ENCODE measurements at regions not wholly inside any gene's neighbourhood (a gene's known extent, or its start where the extent isn't known, plus 50 kb on each side); places are given as distances from the start of the nearest gene placed in this dataset.

DNA sequence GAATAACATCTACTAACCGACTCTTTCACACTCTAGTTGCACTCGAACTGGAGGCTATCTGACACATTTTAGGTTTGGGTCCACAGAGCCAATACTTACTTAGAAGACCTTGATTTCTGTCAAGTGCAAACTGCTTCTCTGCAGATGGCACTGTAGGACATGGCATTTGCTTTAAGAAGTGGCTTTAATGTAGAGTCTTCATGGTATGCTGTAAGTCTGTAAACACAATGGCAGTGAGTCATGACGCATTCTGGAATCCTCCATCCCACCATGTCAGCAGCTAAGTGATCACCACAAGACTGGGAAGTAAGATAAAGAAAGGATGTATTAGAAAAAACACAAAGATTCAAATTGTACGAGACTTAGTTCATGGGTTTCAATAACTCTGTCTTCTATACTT is 377.0 kb upstream of the NOX3 start:
- Histone ChIP-seq H3K9me3 (ENCODE audit: low read length) (no peaks in the 10 kb centered on the region), H2AFZ (ENCODE audit: low read length) (no peak overlapping the region)
- POLR2A ChIA-PET = no interaction called here

GRCh38 chr6:155830531-155830930 is 374.9 kb upstream of the NOX3 start:
- Histone ChIP-seq H3K79me2 (ENCODE audit: insufficient read depth, low read depth, low read length) (no peaks in the 10 kb centered on the region), H2AFZ (ENCODE audit: low read length) (no peak overlapping the region), H3K9me2 (ENCODE audit: insufficient read depth, low read length) (no peaks in the 10 kb centered on the region), H4K20me1 (ENCODE audit: insufficient read depth, low read length) (no peaks in the 10 kb centered on the region), H3K36me3 (ENCODE audit: insufficient read depth, low read length) (no peaks in the 10 kb centered on the region), H3K4me3 (ENCODE audit: low read depth, low read length, poor library complexity, severe bottlenecking) (no peak overlapping the region), H3K27ac (ENCODE audit: low read depth, low read length, poor library complexity, severe bottlenecking) (no peak overlapping the region), H3K9me3 (ENCODE audit: low read length) (no peaks in the 10 kb centered on the region), H3K4me2 (ENCODE audit: low read length) (no peak overlapping the region), H3K4me1 (ENCODE audit: insufficient read depth, low read length, poor library complexity, severe bottlenecking) (no peaks in the 10 kb centered on the region)
- no TSS peak for BruUV-seq (replicated peaks)
- TF ChIP-seq CTCF (conservative IDR thresholded peaks at IDR 0.05; ENCODE audit: low read length) (no peak), EZH2phosphoT487 (IDR thresholded peaks at IDR 0.05; ENCODE audit: borderline replicate concordance, low read depth, low read length) (no peak)
- no peak for DNase-seq (ENCODE audit: low spot score)
- POLR2A ChIA-PET = no interaction called here
- intact Hi-C loops (cut with micrococcal nuclease; ENCODE audit: unreplicated experiment) = no loop called here
- CTCF ChIA-PET (ENCODE audit: unreplicated experiment) = no interaction called here

More for the DNA sequence above, 377.0 kb upstream of the NOX3 start:
- no peaks in the 10 kb centered on the region for H3K36me3 ChIP-seq (ENCODE audit: insufficient read depth, low read length)
- no peak for TF ChIP-seq EZH2phosphoT487 (IDR thresholded peaks at IDR 0.05; ENCODE audit: borderline replicate concordance, low read depth, low read length)
- TF ChIP-seq CTCF (conservative IDR thresholded peaks at IDR 0.05; ENCODE audit: low read length) = peak; percentile 39
- H3K4me3 ChIP-seq (ENCODE audit: low read depth, low read length, poor library complexity, severe bottlenecking) = no peak overlapping the region
- no TSS peak for BruUV-seq (replicated peaks)
- H4K20me1 ChIP-seq (ENCODE audit: insufficient read depth, low read length) = no peaks in the 10 kb centered on the region
- intact Hi-C loops (cut with micrococcal nuclease; ENCODE audit: unreplicated experiment) = no loop called here
- CTCF ChIA-PET (ENCODE audit: unreplicated experiment) = no interaction called here
- H3K27ac ChIP-seq (ENCODE audit: low read depth, low read length, poor library complexity, severe bottlenecking) = no peak overlapping the region
- no peaks in the 10 kb centered on the region for H3K4me1 ChIP-seq (ENCODE audit: insufficient read depth, low read length, poor library complexity, severe bottlenecking)
- no peaks in the 10 kb centered on the region for H3K9me2 ChIP-seq (ENCODE audit: insufficient read depth, low read length)
- no peak overlapping the region for H3K4me2 ChIP-seq (ENCODE audit: low read length)
- peak; percentile 12 for DNase-seq (ENCODE audit: low spot score)
- H3K79me2 ChIP-seq (ENCODE audit: insufficient read depth, low read depth, low read length) = no peaks in the 10 kb centered on the region

- Histone ChIP-seq H3K4me3 (ENCODE audit: low read depth, low read length, poor library complexity, severe bottlenecking) (no peak overlapping the region), H3K9me3 (ENCODE audit: low read length) (no peaks in the 10 kb centered on the region), H3K79me2 (ENCODE audit: insufficient read depth, low read depth, low read length) (no peaks in the 10 kb centered on the region), H4K20me1 (ENCODE audit: insufficient read depth, low read length) (no peaks in the 10 kb centered on the region), H3K4me2 (ENCODE audit: low read length) (no peak overlapping the region), H3K27ac (ENCODE audit: low read depth, low read length, poor library complexity, severe bottlenecking) (no peak overlapping the region), H3K9me2 (ENCODE audit: insufficient read depth, low read length) (no peaks in the 10 kb centered on the region), H2AFZ (ENCODE audit: low read length) (no peak overlapping the region), H3K4me1 (ENCODE audit: insufficient read depth, low read length, poor library complexity, severe bottlenecking) (no peaks in the 10 kb centered on the region), H3K36me3 (ENCODE audit: insufficient read depth, low read length) (no peaks in the 10 kb centered on the region)
- intact Hi-C loops (cut with micrococcal nuclease; ENCODE audit: unreplicated experiment) = no loop called here
- no TSS peak for BruUV-seq (replicated peaks)
- ChIA-PET POLR2A (no interaction called here), CTCF (ENCODE audit: unreplicated experiment) (no interaction called here)
- no peak for DNase-seq (ENCODE audit: low spot score)
- TF ChIP-seq EZH2phosphoT487 (IDR thresholded peaks at IDR 0.05; ENCODE audit: borderline replicate concordance, low read depth, low read length) (no peak), CTCF (conservative IDR thresholded peaks at IDR 0.05; ENCODE audit: low read length) (no peak)
Observed at GRCh38 chr6:155829646-155830045, 374.0 kb upstream of the NOX3 start.

Measured in OCI-LY7 (cell line).